ENCODE measurements at regions not wholly inside any gene's neighbourhood (a gene's known extent, or its start where the extent isn't known, plus 50 kb on each side); places are given as distances from the start of the nearest gene placed in this dataset.

DNA sequence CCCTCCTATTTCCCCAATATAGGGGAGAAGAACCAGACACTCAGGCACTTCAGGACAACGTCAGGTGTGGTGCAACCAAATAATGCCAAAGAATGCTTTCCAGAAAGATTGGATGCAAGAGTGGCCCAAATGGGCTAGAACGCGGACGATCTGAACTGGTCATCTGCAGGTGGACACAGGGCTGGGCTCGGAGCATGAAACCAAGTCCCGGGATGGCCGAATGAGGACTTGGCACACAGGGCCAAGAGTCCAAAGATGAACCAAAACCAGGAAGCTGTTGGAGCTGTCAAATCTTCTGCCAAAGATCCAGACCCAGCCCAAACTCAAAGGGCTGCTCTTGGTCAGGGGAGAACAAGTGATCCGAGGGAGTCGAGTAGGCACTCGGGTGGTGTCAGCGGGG, 143.9 kb upstream of the ARID1B start:
- Histone ChIP-seq H3K27me3 (ENCODE audit: control insufficient read depth, insufficient read depth, low read length) (no peaks in the 10 kb centered on the region), H3K36me3 (ENCODE audit: control insufficient read depth, insufficient read depth, low read length) (no peaks in the 10 kb centered on the region), H3K9me3 (ENCODE audit: control insufficient read depth, insufficient read depth, low read length) (no peaks in the 10 kb centered on the region), H3K4me1 (ENCODE audit: control insufficient read depth, insufficient read depth, low read length) (no peaks in the 10 kb centered on the region; the same call in 1 of the 2 replicates), H3K4me3 (ENCODE audit: low read length) (no peak overlapping the region), H3K27ac (ENCODE audit: low read length) (no peak overlapping the region)
- no CpG with 5 or more reads among the region's 11 CpGs for WGBS (ENCODE audit: insufficient coverage, insufficient read length)
- no peak for DNase-seq (ENCODE audit: low read depth, low spot score)

DNA sequence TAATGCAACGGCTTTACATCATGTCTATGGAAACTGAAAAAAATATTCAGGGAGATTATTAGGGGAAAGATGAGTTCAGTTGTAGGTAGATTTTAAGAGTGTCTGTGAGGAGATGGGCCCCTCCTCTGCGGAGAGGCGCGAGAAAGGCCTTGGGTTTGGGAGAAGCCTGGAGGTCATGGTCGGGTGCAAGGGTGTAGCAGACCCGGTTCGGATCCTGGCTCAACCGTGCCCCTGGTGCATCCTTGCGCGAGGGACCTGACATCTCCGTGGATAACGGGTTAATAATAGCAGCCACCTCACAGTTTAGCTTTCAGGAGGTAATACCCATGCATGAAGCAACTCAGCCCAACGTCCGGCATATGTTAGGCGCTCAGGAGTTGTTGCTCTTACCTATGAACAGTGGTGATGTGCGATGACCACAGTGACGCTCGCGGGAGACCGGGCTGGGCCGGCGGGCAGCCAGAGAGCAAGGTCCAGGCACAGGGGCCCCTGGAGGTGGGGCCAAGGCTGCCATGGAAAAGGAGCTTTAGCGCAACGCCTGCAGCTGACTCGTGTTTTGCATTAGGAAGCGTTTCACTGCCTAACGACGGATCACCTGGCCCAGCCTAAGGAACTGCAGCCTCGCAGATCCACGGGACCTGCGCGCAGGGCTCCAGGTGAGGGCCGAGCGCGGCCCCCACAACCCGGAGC, 146.4 kb upstream of the ARID1B start:
- Histone ChIP-seq H3K9me3 (ENCODE audit: control insufficient read depth, insufficient read depth, low read length) (no peaks in the 10 kb centered on the region), H3K27me3 (ENCODE audit: control insufficient read depth, insufficient read depth, low read length) (no peaks in the 10 kb centered on the region), H3K36me3 (ENCODE audit: control insufficient read depth, insufficient read depth, low read length) (no peaks in the 10 kb centered on the region), H3K27ac (ENCODE audit: low read length) (no peak overlapping the region), H3K4me1 (ENCODE audit: control insufficient read depth, insufficient read depth, low read length) (no peaks in the 10 kb centered on the region), H3K4me3 (ENCODE audit: low read length) (no peak overlapping the region)
- no CpG with 5 or more reads among the region's 36 CpGs for WGBS (ENCODE audit: insufficient coverage, insufficient read length)
- no peak for DNase-seq (ENCODE audit: low read depth, low spot score)

DNA sequence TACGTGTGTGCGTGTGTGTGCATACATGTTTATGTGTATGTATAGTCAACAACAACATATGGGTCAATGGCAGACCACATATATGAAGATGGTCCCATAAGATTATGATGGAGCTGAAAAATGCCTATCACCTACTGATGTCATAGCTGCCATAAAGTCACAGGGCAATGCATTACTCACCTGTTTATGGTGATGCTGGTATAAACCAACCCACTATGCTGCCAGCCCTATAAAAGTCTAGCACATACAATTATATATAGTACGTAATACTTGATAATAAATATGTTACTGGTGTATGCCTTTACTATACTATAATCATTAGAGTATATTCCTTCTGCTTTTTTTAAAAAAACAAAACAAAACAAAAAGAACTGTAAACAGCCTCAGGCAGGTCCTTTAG, 148.4 kb upstream of the ARID1B start:
- no peaks in the 10 kb centered on the region for H3K36me3 ChIP-seq (ENCODE audit: control insufficient read depth, insufficient read depth, low read length)
- WGBS (ENCODE audit: insufficient coverage, insufficient read length) = no CpG with 5 or more reads among the region's 3 CpGs
- no peak for DNase-seq (ENCODE audit: low read depth, low spot score)
- no peak overlapping the region for H3K4me3 ChIP-seq (ENCODE audit: low read length)
- no peaks in the 10 kb centered on the region for H3K9me3 ChIP-seq (ENCODE audit: control insufficient read depth, insufficient read depth, low read length)
- no peak overlapping the region for H3K27ac ChIP-seq (ENCODE audit: low read length)
- H3K4me1 ChIP-seq (ENCODE audit: control insufficient read depth, insufficient read depth, low read length) = no peaks in the 10 kb centered on the region
- H3K27me3 ChIP-seq (ENCODE audit: control insufficient read depth, insufficient read depth, low read length) = no peaks in the 10 kb centered on the region

DNA sequence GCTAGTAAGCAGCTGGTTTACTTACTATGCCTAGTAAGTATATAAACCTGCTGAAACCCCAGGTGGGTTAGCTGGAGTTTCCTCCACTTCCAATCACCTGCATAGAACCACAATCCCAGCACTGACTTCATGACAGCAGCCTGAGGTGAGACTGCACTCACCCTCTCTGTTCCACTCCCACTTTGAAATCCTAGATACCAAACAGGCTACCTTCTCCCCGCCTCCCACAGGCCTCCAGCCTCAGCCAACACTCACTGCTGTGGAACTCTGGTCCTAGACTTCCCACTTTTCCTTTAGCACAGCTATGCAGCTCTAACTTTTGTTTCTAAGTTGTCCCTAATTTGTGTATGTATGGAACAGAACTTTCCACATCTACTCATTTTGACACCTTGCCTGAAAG, 149.7 kb upstream of the ARID1B start:
- Histone ChIP-seq H3K9me3 (ENCODE audit: control insufficient read depth, insufficient read depth, low read length) (no peaks in the 10 kb centered on the region), H3K27ac (ENCODE audit: low read length) (no peak overlapping the region), H3K4me3 (ENCODE audit: low read length) (no peak overlapping the region), H3K27me3 (ENCODE audit: control insufficient read depth, insufficient read depth, low read length) (no peaks in the 10 kb centered on the region), H3K36me3 (ENCODE audit: control insufficient read depth, insufficient read depth, low read length) (no peaks in the 10 kb centered on the region), H3K4me1 (ENCODE audit: control insufficient read depth, insufficient read depth, low read length) (no peaks in the 10 kb centered on the region)
- no CpG with 5 or more reads among the region's 1 CpG for WGBS (ENCODE audit: insufficient coverage, insufficient read length)
- DNase-seq (ENCODE audit: low read depth, low spot score) = no peak

DNA sequence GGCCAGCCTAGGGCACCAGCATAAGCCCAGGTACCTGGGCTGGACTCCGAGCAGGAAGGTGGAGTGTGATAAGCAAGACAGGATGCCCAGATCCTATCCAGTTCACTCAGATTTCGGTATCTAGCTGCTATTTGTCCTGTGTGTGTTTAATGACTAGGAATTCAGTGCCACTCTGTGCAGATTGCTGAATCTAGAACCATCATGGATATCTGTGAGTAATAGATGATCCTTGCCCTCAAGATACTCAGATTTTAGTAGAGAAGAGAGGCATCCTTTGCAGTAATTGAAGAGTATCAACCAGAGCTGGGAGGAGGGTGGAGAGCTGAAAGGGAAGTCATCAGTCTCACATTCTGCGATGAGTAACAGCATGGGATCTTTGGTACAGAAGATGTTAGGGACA, 155.0 kb upstream of the ARID1B start:
- WGBS (ENCODE audit: insufficient coverage, insufficient read length) = no CpG with 5 or more reads among the region's 3 CpGs
- H3K9me3 ChIP-seq (ENCODE audit: control insufficient read depth, insufficient read depth, low read length) = no peaks in the 10 kb centered on the region
- no peak overlapping the region for H3K4me3 ChIP-seq (ENCODE audit: low read length)
- no peak overlapping the region for H3K27ac ChIP-seq (ENCODE audit: low read length)
- H3K36me3 ChIP-seq (ENCODE audit: control insufficient read depth, insufficient read depth, low read length) = no peaks in the 10 kb centered on the region
- no peaks in the 10 kb centered on the region for H3K4me1 ChIP-seq (ENCODE audit: control insufficient read depth, insufficient read depth, low read length)
- DNase-seq (ENCODE audit: low read depth, low spot score) = no peak
- H3K27me3 ChIP-seq (ENCODE audit: control insufficient read depth, insufficient read depth, low read length) = no peaks in the 10 kb centered on the region

DNA sequence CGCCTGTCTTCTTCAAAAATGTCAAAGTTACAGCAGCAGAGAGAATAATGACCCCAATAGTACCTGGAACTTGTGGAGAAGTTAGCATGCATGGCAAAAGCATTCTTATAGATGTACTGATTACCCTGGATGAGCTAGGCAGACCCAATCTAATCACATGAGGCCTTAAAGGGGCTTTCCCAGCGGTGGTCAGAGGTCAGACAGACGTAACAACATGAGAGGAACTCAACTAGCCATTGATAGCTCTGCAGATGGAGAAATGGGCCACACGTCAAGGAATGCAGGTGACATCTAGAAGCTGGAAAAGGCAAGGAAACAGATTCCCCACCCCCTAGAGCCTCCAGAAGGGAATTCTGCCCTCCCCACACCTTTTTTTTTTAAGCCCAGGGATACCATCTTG, 156.8 kb upstream of the ARID1B start:
- DNase-seq (ENCODE audit: low read depth, low spot score) = no peak
- H3K27me3 ChIP-seq (ENCODE audit: control insufficient read depth, insufficient read depth, low read length) = no peaks in the 10 kb centered on the region
- WGBS (ENCODE audit: insufficient coverage, insufficient read length) = no CpG with 5 or more reads among the region's 4 CpGs
- no peak overlapping the region for H3K27ac ChIP-seq (ENCODE audit: low read length)
- H3K4me1 ChIP-seq (ENCODE audit: control insufficient read depth, insufficient read depth, low read length) = no peaks in the 10 kb centered on the region
- H3K9me3 ChIP-seq (ENCODE audit: control insufficient read depth, insufficient read depth, low read length) = no peaks in the 10 kb centered on the region
- no peaks in the 10 kb centered on the region for H3K36me3 ChIP-seq (ENCODE audit: control insufficient read depth, insufficient read depth, low read length)
- no peak overlapping the region for H3K4me3 ChIP-seq (ENCODE audit: low read length)

DNA sequence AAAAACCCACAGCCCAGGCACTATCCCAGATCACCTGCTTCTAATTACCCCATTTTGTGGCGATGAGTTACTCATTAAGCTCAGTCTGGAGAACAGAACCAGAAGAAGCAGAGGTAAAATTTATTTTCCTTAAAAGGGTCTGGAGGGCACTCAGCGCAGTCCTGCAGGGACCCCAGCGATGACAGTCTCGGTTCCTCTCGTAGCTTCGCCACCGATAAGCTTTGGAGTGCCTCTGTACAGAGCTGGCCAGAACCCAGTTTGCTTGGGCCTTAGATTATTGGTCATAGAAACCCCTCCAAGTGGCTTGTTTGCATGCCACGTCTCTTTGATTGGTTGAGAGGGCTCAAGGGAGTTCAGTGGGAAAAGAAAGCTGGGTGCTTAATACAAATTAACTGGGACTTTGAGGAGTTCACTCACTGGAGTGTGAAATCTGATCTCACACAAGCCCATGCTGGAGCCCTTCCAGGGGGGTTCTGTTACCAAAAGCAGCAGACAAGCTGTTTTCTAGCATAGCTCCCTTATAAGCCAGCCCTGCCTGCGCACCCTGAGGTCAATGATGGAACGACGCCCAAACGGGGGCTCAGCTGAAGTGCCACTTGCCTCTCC, 158.5 kb upstream of the ARID1B start:
- Histone ChIP-seq H3K9me3 (ENCODE audit: control insufficient read depth, insufficient read depth, low read length) (peaks cover 1% of the 10 kb centered on the region; the same call in 1 of the 2 replicates), H3K4me3 (ENCODE audit: low read length) (no peak overlapping the region), H3K4me1 (ENCODE audit: control insufficient read depth, insufficient read depth, low read length) (no peaks in the 10 kb centered on the region), H3K36me3 (ENCODE audit: control insufficient read depth, insufficient read depth, low read length) (no peaks in the 10 kb centered on the region), H3K27me3 (ENCODE audit: control insufficient read depth, insufficient read depth, low read length) (no peaks in the 10 kb centered on the region), H3K27ac (ENCODE audit: low read length) (no peak overlapping the region)
- no CpG with 5 or more reads among the region's 12 CpGs for WGBS (ENCODE audit: insufficient coverage, insufficient read length)
- DNase-seq (ENCODE audit: low read depth, low spot score) = peak; percentile 29

DNA sequence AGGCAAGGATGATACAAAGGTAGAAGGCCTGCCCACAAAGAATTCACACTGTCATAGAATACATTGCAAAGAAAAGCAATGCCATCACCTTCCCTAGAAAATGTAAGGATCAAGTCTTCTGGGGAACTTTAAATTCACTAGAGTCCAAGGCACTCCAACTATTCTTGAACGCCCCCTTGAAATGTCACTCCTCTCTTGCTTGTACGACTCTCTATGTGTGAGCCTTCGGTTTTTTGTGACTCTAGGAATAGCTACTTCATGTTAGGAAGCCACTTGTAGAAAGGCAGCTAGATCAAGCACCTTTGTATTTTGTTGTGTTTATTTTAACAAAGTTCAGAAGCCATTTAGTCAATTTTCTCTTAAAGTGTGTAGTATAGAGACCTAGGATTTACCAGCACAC, 159.2 kb upstream of the ARID1B start:
- no peak overlapping the region for H3K27ac ChIP-seq (ENCODE audit: low read length)
- H3K4me1 ChIP-seq (ENCODE audit: control insufficient read depth, insufficient read depth, low read length) = no peaks in the 10 kb centered on the region
- no peak overlapping the region for H3K4me3 ChIP-seq (ENCODE audit: low read length)
- no peaks in the 10 kb centered on the region; the same call in 1 of the 2 replicates for H3K36me3 ChIP-seq (ENCODE audit: control insufficient read depth, insufficient read depth, low read length)
- no peaks in the 10 kb centered on the region for H3K27me3 ChIP-seq (ENCODE audit: control insufficient read depth, insufficient read depth, low read length)
- H3K9me3 ChIP-seq (ENCODE audit: control insufficient read depth, insufficient read depth, low read length) = peaks cover 1% of the 10 kb centered on the region; the same call in 1 of the 2 replicates
- DNase-seq (ENCODE audit: low read depth, low spot score) = no peak
- WGBS (ENCODE audit: insufficient coverage, insufficient read length) = no CpG with 5 or more reads among the region's 3 CpGs

DNA sequence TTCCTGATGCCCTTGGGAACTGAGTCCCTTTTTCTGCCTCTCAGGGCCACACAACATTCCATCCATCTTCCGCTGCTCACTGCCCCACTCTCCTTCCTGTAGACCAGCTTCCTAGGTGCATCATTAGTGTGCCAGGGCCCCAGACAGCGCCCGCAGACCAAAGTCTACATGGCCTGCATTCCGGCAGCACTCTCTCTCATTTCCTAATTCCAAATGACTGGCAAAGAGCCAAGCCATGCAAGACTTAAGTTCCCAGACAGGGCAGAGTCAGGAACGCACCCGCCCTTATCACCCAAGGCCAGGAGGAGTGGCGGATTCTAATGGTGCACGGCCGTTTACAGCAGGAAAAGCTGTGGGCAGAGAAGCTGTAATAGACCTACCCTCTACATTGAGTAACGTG, 159.8 kb upstream of the ARID1B start:
- Histone ChIP-seq H3K27me3 (ENCODE audit: control insufficient read depth, insufficient read depth, low read length) (no peaks in the 10 kb centered on the region), H3K4me1 (ENCODE audit: control insufficient read depth, insufficient read depth, low read length) (no peaks in the 10 kb centered on the region), H3K36me3 (ENCODE audit: control insufficient read depth, insufficient read depth, low read length) (no peaks in the 10 kb centered on the region; the same call in 1 of the 2 replicates), H3K9me3 (ENCODE audit: control insufficient read depth, insufficient read depth, low read length) (peaks cover 1% of the 10 kb centered on the region; the same call in 1 of the 2 replicates), H3K4me3 (ENCODE audit: low read length) (no peak overlapping the region), H3K27ac (ENCODE audit: low read length) (no peak overlapping the region)
- WGBS (ENCODE audit: insufficient coverage, insufficient read length) = no CpG with 5 or more reads among the region's 10 CpGs
- no peak for DNase-seq (ENCODE audit: low read depth, low spot score)

DNA sequence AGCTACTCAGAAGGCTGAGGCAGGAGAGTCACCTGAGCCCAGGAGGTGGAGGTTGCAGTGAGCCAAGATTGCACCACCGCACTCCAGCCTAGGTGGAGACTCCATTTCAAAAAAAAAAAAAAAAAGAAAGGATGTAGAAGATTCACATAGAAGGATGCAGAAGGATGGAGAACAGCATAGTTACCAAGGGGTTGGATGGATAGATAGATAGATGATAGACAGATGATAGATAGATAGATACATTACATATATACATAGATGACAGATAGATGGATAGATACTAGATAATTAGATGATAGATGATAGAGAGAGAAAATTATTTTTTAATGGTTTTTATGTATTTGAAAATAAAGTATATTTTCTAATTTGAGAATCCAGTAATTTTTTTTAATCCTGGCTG, 160.7 kb upstream of the ARID1B start:
- Histone ChIP-seq H3K27ac (ENCODE audit: low read length) (no peak overlapping the region), H3K36me3 (ENCODE audit: control insufficient read depth, insufficient read depth, low read length) (no peaks in the 10 kb centered on the region; the same call in 1 of the 2 replicates), H3K27me3 (ENCODE audit: control insufficient read depth, insufficient read depth, low read length) (no peaks in the 10 kb centered on the region), H3K4me1 (ENCODE audit: control insufficient read depth, insufficient read depth, low read length) (no peaks in the 10 kb centered on the region), H3K9me3 (ENCODE audit: control insufficient read depth, insufficient read depth, low read length) (peaks cover 1% of the 10 kb centered on the region; the same call in 1 of the 2 replicates), H3K4me3 (ENCODE audit: low read length) (no peak overlapping the region)
- no peak for DNase-seq (ENCODE audit: low read depth, low spot score)
- no CpG with 5 or more reads among the region's 1 CpG for WGBS (ENCODE audit: insufficient coverage, insufficient read length)

DNA sequence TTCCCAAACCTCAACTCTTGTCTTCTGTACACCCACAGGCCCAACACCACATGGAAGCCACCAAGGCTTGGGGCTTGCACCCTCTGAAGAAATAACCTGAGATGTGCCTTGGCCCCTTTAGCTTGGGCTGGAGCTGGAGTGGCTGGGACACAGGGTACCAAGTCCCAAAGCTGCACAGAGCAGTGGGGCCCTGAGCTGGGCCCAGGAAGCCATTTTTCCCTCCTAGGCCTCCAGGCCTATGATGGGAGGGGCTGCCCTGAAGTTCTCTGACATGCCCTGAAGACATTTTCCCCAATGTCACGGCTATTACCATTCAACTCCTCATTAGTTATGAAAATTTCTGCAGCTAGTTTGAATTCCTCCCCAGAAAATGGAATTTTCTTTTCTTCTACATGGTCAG, 163.2 kb upstream of the ARID1B start:
- Histone ChIP-seq H3K27ac (ENCODE audit: low read length) (no peak overlapping the region), H3K4me3 (ENCODE audit: low read length) (no peak overlapping the region)
- no CpG with 5 or more reads among the region's 1 CpG for WGBS (ENCODE audit: insufficient coverage, insufficient read length)

More for the DNA sequence above, 163.2 kb upstream of the ARID1B start:
- no peaks in the 10 kb centered on the region; the same call in 1 of the 2 replicates for H3K36me3 ChIP-seq (ENCODE audit: control insufficient read depth, insufficient read depth, low read length)
- no peak for DNase-seq (ENCODE audit: low read depth, low spot score)
- peaks cover 1% of the 10 kb centered on the region; the same call in 1 of the 2 replicates for H3K9me3 ChIP-seq (ENCODE audit: control insufficient read depth, insufficient read depth, low read length)
- no peaks in the 10 kb centered on the region for H3K27me3 ChIP-seq (ENCODE audit: control insufficient read depth, insufficient read depth, low read length)
- H3K4me1 ChIP-seq (ENCODE audit: control insufficient read depth, insufficient read depth, low read length) = no peaks in the 10 kb centered on the region
